GM13976 (cell line): ENCODE measurements at regions not wholly inside any gene's neighbourhood (a gene's known extent, or its start where the extent isn't known, plus 50 kb on each side); places are given as distances from the start of the nearest gene placed in this dataset.

ENCODE experiments used
- DNase-seq: peaks from one replicate; pipeline ENCODE4 v3.0.0; 2012; ENCODE audit warnings: low spot score
- in situ Hi-C: fragments of 300-500 bp; cut with MboI; formaldehyde crosslinking; loops from one replicate; pipeline ENCODE4 v1.12.0; 2022; ENCODE audit warnings: low sequenced_read_pairs, mixed read lengths, inconsistent platforms; ENCODE audit not compliant: unreplicated experiment
- TF ChIP-seq, protein P1 (sequence below): IDR thresholded peaks from 2 replicates; pipeline ENCODE4 v1.5.1; 2012; ENCODE audit warnings: borderline replicate concordance, mild to moderate bottlenecking; ENCODE audit not compliant: insufficient read depth; ENCODE audit errors: extremely low read depth, missing control alignments, control extremely low read depth

DNA sequence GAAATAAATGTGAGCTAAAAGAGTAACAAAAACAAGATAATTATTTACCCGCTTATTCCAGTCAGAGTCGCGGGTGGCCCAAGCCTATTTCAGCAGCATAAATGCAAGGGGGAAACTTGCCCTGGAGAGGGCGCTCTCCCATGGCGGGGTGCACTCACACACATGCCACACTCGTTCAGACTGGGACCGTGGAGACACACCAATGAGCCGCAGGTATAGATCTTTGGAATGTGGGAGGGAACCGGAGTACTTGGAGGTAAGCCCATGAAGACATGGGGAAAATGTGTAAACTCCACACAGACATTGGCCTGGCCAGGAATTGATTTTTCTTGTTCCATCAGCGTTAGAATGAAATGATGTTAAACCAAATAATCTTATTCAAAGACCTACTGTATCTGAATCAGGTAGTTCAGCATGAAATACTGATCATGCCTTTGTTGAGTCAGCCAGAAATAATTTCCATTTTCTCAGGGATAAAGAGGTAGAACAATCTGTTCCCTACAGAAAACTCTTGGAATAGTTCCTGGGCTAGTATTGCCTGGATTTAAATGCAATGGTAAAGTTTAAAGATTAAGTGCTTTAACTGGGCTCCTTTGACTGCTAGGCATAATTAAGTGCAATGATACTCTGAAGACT is 191.5 kb downstream of the MCHR2 start:
- in situ Hi-C loops = no loop called here
- no peak for DNase-seq
- TF ChIP-seq, protein P1, sequence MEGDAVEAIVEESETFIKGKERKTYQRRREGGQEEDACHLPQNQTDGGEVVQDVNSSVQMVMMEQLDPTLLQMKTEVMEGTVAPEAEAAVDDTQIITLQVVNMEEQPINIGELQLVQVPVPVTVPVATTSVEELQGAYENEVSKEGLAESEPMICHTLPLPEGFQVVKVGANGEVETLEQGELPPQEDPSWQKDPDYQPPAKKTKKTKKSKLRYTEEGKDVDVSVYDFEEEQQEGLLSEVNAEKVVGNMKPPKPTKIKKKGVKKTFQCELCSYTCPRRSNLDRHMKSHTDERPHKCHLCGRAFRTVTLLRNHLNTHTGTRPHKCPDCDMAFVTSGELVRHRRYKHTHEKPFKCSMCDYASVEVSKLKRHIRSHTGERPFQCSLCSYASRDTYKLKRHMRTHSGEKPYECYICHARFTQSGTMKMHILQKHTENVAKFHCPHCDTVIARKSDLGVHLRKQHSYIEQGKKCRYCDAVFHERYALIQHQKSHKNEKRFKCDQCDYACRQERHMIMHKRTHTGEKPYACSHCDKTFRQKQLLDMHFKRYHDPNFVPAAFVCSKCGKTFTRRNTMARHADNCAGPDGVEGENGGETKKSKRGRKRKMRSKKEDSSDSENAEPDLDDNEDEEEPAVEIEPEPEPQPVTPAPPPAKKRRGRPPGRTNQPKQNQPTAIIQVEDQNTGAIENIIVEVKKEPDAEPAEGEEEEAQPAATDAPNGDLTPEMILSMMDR = no peak

DNA sequence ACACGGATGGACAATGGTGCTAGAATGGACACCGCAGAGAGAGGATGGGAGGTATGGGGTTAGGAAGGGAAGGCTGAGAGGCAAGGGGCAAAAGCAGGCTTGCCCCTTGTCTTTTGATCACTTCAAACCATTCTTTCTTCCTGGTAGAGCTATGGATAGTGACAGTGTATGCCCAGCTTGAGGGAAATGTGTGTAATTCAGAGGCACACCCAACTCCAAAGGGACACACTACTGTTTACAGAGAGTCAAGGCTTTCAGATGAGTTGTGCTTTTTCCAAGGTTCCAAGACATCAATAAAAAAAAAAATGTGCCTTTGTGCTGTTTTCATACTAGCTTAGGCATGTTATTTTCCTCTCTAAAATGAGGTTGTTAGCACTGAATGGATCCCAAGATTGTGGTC is 185.0 kb downstream of the MCHR2 start:
- no peak for DNase-seq
- in situ Hi-C loops = no loop called here
- TF ChIP-seq, protein P1 = no peak

DNA sequence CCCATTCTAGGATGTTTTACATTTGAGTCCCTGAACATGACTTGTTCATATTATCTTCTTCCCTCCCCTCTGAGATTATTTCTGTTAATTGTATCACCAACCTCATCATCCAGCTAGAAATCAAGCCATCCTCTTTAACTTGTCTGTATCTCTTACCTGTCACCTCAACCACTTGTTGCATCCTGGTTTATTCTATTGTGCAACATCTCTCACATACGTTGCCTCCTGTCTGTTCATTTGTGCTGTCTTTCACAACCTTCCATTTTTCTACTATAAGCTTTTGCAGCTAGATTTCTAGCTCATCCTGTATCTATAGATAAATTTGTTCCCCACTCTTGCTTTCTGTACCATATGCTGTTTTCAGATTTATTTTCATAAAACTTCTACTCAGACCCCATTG is 183.7 kb downstream of the MCHR2 start:
- no peak for DNase-seq
- TF ChIP-seq, protein P1 = no peak
- in situ Hi-C loops = no loop called here

DNA sequence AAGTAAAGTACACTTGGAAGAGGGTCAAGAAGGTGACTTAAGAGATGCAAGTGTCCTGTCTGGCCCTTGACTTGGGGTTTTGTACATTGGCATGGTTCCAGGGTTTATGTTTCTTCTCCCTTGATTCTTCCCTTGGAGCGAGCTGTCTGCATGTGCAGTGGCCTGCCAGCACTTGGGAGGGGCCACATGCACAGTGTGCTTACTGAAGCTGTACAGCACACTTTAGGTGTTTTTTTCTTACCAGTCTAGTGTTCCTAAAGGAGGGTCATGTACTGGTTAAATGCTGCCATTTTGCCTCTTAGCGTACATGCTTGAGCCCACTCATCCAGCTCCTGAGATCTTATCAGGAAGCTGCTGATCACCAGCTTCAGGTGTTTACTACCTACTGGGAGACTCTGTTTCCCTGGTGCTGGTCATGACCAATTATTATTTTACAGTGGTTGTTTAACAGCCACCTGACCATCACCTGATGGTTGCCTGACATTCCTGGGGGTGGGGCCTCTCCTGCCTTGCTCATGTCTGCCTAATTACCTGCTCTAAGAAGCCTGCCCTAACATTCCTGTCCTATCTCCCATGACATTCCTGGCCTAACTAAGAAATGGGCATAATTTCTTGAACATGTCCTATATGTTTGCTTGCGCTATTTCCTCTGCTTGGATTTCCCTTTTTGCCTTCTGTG is 182.9 kb downstream of the MCHR2 start:
- DNase-seq = no peak
- TF ChIP-seq, protein P1 = no peak
- in situ Hi-C loops = no loop called here

DNA sequence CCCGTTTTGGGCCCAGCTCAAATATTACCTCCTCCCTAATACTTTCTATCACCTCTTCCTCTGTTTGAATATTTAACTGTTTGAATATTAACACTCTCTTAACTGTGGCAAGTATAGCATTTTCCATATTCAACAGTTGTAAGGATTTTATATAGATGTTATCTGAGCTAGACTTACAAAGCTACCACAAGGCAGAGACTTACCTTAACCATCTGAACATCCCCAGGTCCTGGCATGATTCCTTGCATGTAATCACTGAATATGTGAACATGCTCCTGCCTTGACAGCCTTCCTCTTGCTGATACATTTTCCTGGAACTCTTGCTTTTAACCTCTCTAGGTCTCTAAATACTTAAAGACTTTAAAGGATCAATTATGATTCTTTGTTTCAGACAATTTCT is 182.4 kb downstream of the MCHR2 start:
- in situ Hi-C loops = no loop called here
- TF ChIP-seq, protein P1 = no peak
- DNase-seq = no peak

DNA sequence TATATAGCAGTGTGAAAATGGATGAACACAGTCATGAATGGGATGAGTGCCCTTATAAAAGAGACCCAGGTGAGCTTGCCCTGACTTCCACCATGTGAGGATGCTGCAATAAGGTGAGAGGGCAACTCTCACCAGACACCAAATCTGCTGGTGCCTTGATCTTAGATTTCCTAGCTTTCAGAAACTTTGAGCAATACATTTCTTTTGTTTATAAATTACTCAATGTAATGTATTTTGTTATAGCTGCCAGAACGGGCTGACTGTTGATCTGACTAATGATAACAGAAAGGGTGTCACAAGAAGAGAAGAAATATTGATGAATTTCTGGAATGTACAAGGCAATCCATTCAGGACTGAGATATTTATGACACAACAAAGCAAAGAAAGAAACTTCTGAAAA is 180.5 kb downstream of the MCHR2 start:
- TF ChIP-seq, protein P1 = no peak
- DNase-seq = no peak
- in situ Hi-C loops = no loop called here
